Upper lobe of left lung (tissue), 6 donors: ENCODE measurements at regions not wholly inside any gene's neighbourhood (a gene's known extent, or its start where the extent isn't known, plus 50 kb on each side); places are given as distances from the start of the nearest gene placed in this dataset.

Experiments used
- ATAC-seq, 2 donors: fragments of 200-7000 bp; cut with Tn5 transposase; one replicate each; pipeline ENCODE4 v1.9.1; 2022; ENCODE audit warnings: mild to moderate bottlenecking in 2 of 2, moderate library complexity in 2 of 2; ENCODE audit not compliant: low FRiP score in 2 of 2
- DNase-seq, 2 donors: peaks; one replicate each; pipeline ENCODE4 v3.0.0-alpha.2; 2019 to 2020
- H3K27ac ChIP-seq, 4 donors: fragments of 200-600 bp; sonication (generic); one replicate each; pipeline ENCODE4 v1.5.1; 2016 to 2019
- H3K27me3 ChIP-seq, 4 donors: fragments of 200-600 bp; sonication (generic); one replicate each; pipeline ENCODE4 v1.5.1; 2017 to 2019
- H3K36me3 ChIP-seq, 4 donors: fragments of 200-600 bp; sonication (generic); one replicate each; pipeline ENCODE4 v1.5.1; 2016 to 2019
- H3K4me1 ChIP-seq, 4 donors: fragments of 200-600 bp; sonication (generic); one replicate each; pipeline ENCODE4 v1.5.1; 2018 to 2019
- H3K4me3 ChIP-seq, 4 donors: fragments of 200-600 bp; sonication (generic); one replicate each; pipeline ENCODE4 v1.5.1; 2017 to 2019; ENCODE audit warnings: mild to moderate bottlenecking in 2 of 4, moderate library complexity in 1 of 4
- H3K9me3 ChIP-seq, 4 donors: fragments of 200-600 bp; sonication (generic); one replicate each; pipeline ENCODE4 v1.5.1; 2018 to 2019
- EP300 ChIP-seq, 4 donors: sonication (generic); formaldehyde crosslinking; IDR thresholded peaks; one replicate each; pipeline ENCODE4 v1.5.1; 2017; ENCODE audit warnings: antibody characterized with exemption in 4 of 4, control low read depth in 2 of 4
- POLR2A ChIP-seq, 4 donors: fragments of 450-650 bp; IDR thresholded peaks; one replicate each; pipeline ENCODE4 v1.5.1; 2016 to 2017; ENCODE audit warnings: antibody characterized with exemption in 4 of 4, mild to moderate bottlenecking in 2 of 4
- POLR2AphosphoS5 ChIP-seq, 2 donors: sonication (generic); formaldehyde crosslinking; IDR thresholded peaks; one replicate each; pipeline ENCODE4 v1.5.1; 2017; ENCODE audit warnings: antibody characterized with exemption in 2 of 2
- WGBS, 2 donors: methylation state at CpG; one replicate each; pipeline ENCODE4 v1.1.5; 2017 to 2018; 5-methylcytosine and 5-hydroxymethylcytosine counted together
- small RNA-seq, 4 donors: library from RNA; depleted of rRNA; stranded (forward); fragments of <200 nt; gene quantifications; one replicate each; pipeline ENCODE3, GENCODE V24; 2016
- TF ChIP-seq, protein P1 (sequence below), 6 experiments: fragments of 450-650 bp in 4 of 6; fragments of 200-600 bp in 2 of 6; sonication (generic) in 2 of 6; IDR thresholded peaks; one replicate each; pipeline ENCODE4 v1.5.1; 2016 to 2019; ENCODE audit warnings: antibody characterized with exemption in 6 of 6
- donor health status: DM: no; HTN: no; CAD: no; lungs with moderate emphysema.
- donor health status: DM: no; HTN: yes; CAD: no; lungs with severe emphysema.

DNA sequence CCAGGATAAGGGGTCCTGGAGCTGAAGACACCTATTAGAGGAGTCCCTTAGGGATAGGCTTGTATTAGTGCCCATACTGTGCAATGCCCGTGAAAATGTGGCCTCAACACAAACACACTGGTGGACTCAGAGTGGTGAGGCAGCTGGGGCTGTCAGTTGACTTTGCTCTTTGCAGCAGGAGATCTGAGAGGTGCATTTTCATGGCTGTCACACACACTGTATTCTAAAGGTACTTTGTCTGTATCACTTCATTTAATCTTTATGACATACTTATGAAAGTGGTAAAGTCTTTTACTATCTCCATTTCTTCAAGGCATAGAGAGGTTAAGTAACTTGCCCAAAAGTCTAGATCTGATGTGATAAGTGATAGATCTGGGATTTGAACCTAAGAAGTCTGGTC lies 55.1 kb upstream of the GCFC2 start:
- H3K36me3 ChIP-seq: no peaks in the 10 kb centered on the region
- ATAC-seq: no peak

DNA sequence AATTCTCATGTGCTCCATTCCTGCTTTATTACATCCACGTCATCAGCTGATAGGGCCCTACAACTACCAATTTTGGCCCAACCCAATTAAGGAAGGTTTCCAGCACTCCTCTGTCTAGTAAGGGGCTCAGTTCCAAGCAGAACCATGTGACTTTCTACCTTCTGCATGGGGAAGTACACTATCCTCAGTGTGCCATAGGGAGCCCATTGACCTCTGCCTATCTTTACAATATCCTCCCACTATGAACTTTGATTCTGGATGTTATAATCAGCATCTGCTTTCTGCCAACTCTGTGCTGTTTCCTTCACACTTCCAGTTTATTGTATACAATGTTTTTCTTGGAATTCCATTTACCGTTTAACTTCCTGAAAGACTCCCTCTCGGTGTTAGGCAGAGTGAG lies 53.9 kb upstream of the GCFC2 start:
- Histone ChIP-seq H3K4me1 (no peaks in the 10 kb centered on the region), H3K9me3 (no peaks in the 10 kb centered on the region), H3K27ac (no peak overlapping the region), H3K27me3 (no peaks in the 10 kb centered on the region), H3K36me3 (no peaks in the 10 kb centered on the region), H3K4me3 (no peak overlapping the region)
- TF ChIP-seq, protein P1, sequence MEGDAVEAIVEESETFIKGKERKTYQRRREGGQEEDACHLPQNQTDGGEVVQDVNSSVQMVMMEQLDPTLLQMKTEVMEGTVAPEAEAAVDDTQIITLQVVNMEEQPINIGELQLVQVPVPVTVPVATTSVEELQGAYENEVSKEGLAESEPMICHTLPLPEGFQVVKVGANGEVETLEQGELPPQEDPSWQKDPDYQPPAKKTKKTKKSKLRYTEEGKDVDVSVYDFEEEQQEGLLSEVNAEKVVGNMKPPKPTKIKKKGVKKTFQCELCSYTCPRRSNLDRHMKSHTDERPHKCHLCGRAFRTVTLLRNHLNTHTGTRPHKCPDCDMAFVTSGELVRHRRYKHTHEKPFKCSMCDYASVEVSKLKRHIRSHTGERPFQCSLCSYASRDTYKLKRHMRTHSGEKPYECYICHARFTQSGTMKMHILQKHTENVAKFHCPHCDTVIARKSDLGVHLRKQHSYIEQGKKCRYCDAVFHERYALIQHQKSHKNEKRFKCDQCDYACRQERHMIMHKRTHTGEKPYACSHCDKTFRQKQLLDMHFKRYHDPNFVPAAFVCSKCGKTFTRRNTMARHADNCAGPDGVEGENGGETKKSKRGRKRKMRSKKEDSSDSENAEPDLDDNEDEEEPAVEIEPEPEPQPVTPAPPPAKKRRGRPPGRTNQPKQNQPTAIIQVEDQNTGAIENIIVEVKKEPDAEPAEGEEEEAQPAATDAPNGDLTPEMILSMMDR (IDR thresholded peaks at IDR 0.05): no peak
- ATAC-seq (peak in 1 of 2 donors; percentile 19), DNase-seq (no peak)
- WGBS, 2 donors: 53 to 68% methylated on average over 3 of the region's 3 CpGs

More for the DNA sequence above, 55.1 kb upstream of the GCFC2 start:
- no peak for DNase-seq
- 70 to 73% methylated on average over 1 of the region's 1 CpG for WGBS, 2 donors
- no peak overlapping the region for H3K27ac ChIP-seq
- no peak overlapping the region for H3K4me3 ChIP-seq
- H3K9me3 ChIP-seq: no peaks in the 10 kb centered on the region
- no peaks in the 10 kb centered on the region for H3K27me3 ChIP-seq
- TF ChIP-seq EP300 (IDR thresholded peaks at IDR 0.05) (no peak), POLR2A (IDR thresholded peaks at IDR 0.05) (no peak), POLR2AphosphoS5 (IDR thresholded peaks at IDR 0.05) (no peak)
- TF ChIP-seq, protein P1 (IDR thresholded peaks at IDR 0.05): no peak
- H3K4me1 ChIP-seq: no peaks in the 10 kb centered on the region

Small RNAs in the stretch of these regions (small RNA-seq; reads per million reads assigned to genes)
- gene RN7SKP164: 0 reads per million in 4 donors
